ENCODE measurements at regions not wholly inside any gene's neighbourhood (a gene's known extent, or its start where the extent isn't known, plus 50 kb on each side); places are given as distances from the start of the nearest gene placed in this dataset.
"Not testable (repeated sequence)": the region's sequence is repeated elsewhere in the genome, so short reads cannot be mapped to it uniquely, and the experiment has no call there.

- DNase-seq; H3K27ac Mint-ChIP-seq; H3K4me3 Mint-ChIP-seq; POLR2A ChIA-PET; H3K36me3 ChIP-seq (ENCODE audit: control insufficient read depth in 2 of 3, insufficient read depth in 3 of 3, low read length in 3 of 3); ATAC-seq; H3K27ac ChIP-seq (ENCODE audit: low read depth, low read length); H3K27me3 ChIP-seq (ENCODE audit: control insufficient read depth in 2 of 2, insufficient read depth in 2 of 2, low read length in 2 of 2); H3K9me3 ChIP-seq (ENCODE audit: control insufficient read depth in 2 of 3, low read length in 3 of 3); H3K9me3 Mint-ChIP-seq; intact Hi-C loops (cut with micrococcal nuclease); H3K4me3 ChIP-seq (ENCODE audit: low read length); H3K36me3 Mint-ChIP-seq; CTCF ChIA-PET: not testable (repeated sequence)
- H3K4me1 ChIP-seq (ENCODE audit: control insufficient read depth in 2 of 2, insufficient read depth in 2 of 2, low read length in 2 of 2), result peaks cover 11 to 12% of the 10 kb centered on the region in 2 donors
- peaks cover 0 to 52% (median 0%) of the 10 kb centered on the region in 5 donors for H3K27me3 Mint-ChIP-seq
- peaks cover 11 to 15% (median 12%) of the 10 kb centered on the region in 7 donors for H3K4me1 Mint-ChIP-seq
Observed at GRCh38 chr1:10922315-10923060, 90.0 kb upstream of the TARDBP start.

- Mint-ChIP-seq H3K9me3 (peaks cover 0 to 7% (median 0%) of the 10 kb centered on the region in 11 donors), H3K27me3 (peaks cover 0 to 42% (median 0%) of the 10 kb centered on the region in 5 donors)
- CTCF ChIA-PET, result no interaction called here
Observed at GRCh38 chr1:10924030-10924429, 88.4 kb upstream of the TARDBP start.

GRCh38 chr1:10928654-10929053 lies 83.8 kb upstream of the TARDBP start:
- Histone ChIP-seq H3K27me3 (ENCODE audit: control insufficient read depth in 2 of 2, insufficient read depth in 2 of 2, low read length in 2 of 2) (no peaks in the 10 kb centered on the region), H3K4me3 (ENCODE audit: low read length) (no peak overlapping the region), H3K4me1 (ENCODE audit: control insufficient read depth in 2 of 2, insufficient read depth in 2 of 2, low read length in 2 of 2) (no peaks in the 10 kb centered on the region), H3K36me3 (ENCODE audit: control insufficient read depth in 2 of 3, insufficient read depth in 3 of 3, low read length in 3 of 3) (no peaks in the 10 kb centered on the region), H3K27ac (ENCODE audit: low read depth, low read length) (no peak overlapping the region), H3K9me3 (ENCODE audit: control insufficient read depth in 2 of 3, low read length in 3 of 3) (peaks cover 0 to 8% (median 4%) of the 10 kb centered on the region in 3 experiments)
- ATAC-seq, result no peak
- POLR2A ChIA-PET, result interaction anchor here (1.0 kb wide), 1 partner anchor 12 kb away, joined by 3 read pairs; no protein-coding TSS in a partner anchor
- no peak overlapping the region for H3K27ac Mint-ChIP-seq
- H3K4me1 Mint-ChIP-seq, result peaks cover 7 to 21% (median 15%) of the 10 kb centered on the region in 7 donors
- H3K36me3 Mint-ChIP-seq, result peaks cover 0 to 2% (median 0%) of the 10 kb centered on the region in 5 donors
- intact Hi-C loops (cut with micrococcal nuclease), result no loop called here
- peaks cover 0 to 38% (median 0%) of the 10 kb centered on the region in 5 donors for H3K27me3 Mint-ChIP-seq
- no peak overlapping the region for H3K4me3 Mint-ChIP-seq
- CTCF ChIA-PET, result interaction anchor here (0.6 kb wide), 1 partner anchor 404 kb away, joined by 3 read pairs; no protein-coding TSS in a partner anchor
- no peak for DNase-seq
- peaks cover 0 to 11% (median 0%) of the 10 kb centered on the region in 11 donors for H3K9me3 Mint-ChIP-seq

More at GRCh38 chr1:10924030-10924429, 88.4 kb upstream of the TARDBP start:
- POLR2A ChIA-PET, result no interaction called here
- H3K4me1 ChIP-seq (ENCODE audit: control insufficient read depth in 2 of 2, insufficient read depth in 2 of 2, low read length in 2 of 2), result no peaks in the 10 kb centered on the region
- H3K4me3 ChIP-seq (ENCODE audit: low read length), result no peak overlapping the region
- H3K27me3 ChIP-seq (ENCODE audit: control insufficient read depth in 2 of 2, insufficient read depth in 2 of 2, low read length in 2 of 2), result no peaks in the 10 kb centered on the region
- H3K4me1 Mint-ChIP-seq, result peaks cover 0 to 5% (median 0%) of the 10 kb centered on the region in 7 donors
- no peak overlapping the region for H3K27ac ChIP-seq (ENCODE audit: low read depth, low read length)
- no peak overlapping the region for H3K27ac Mint-ChIP-seq
- ATAC-seq, result no peak
- H3K36me3 Mint-ChIP-seq, result no peaks in the 10 kb centered on the region
- peaks cover 0 to 7% (median 4%) of the 10 kb centered on the region in 3 experiments for H3K9me3 ChIP-seq (ENCODE audit: control insufficient read depth in 2 of 3, low read length in 3 of 3)
- intact Hi-C loops (cut with micrococcal nuclease), result no loop called here
- H3K36me3 ChIP-seq (ENCODE audit: control insufficient read depth in 2 of 3, insufficient read depth in 3 of 3, low read length in 3 of 3), result no peaks in the 10 kb centered on the region
- H3K4me3 Mint-ChIP-seq, result no peak overlapping the region
- no peak for DNase-seq

- Mint-ChIP-seq H3K27ac (peak overlapping the region in 6 of 9 donors; percentile 3 to 80 (median 56)), H3K36me3 (peaks cover 0 to 2% (median 0%) of the 10 kb centered on the region in 5 donors), H3K4me1 (peaks cover 7 to 25% (median 15%) of the 10 kb centered on the region in 7 donors), H3K27me3 (peaks cover 0 to 33% (median 0%) of the 10 kb centered on the region in 5 donors), H3K9me3 (peaks cover 0 to 11% (median 0%) of the 10 kb centered on the region in 11 donors), H3K4me3 (peak overlapping the region in 9 of 10 donors; percentile 0 to 59 (median 39))
- peak in 6 of 9 donors; percentile 38 to 67 (median 53) for DNase-seq
- H3K36me3 ChIP-seq (ENCODE audit: control insufficient read depth in 2 of 3, insufficient read depth in 3 of 3, low read length in 3 of 3), result no peaks in the 10 kb centered on the region
- ChIA-PET POLR2A (interaction anchor here (0.7 to 1.8 kb wide), 3 partner anchors 14 to 759 kb away, joined by 3 to 5 read pairs (median 3); partner anchors contain the start of gene DRAXIN), CTCF (interaction anchor here (0.8 kb wide), 1 partner anchor 28 kb away, joined by 3 read pairs; no protein-coding TSS in a partner anchor)
- no peaks in the 10 kb centered on the region for H3K4me1 ChIP-seq (ENCODE audit: control insufficient read depth in 2 of 2, insufficient read depth in 2 of 2, low read length in 2 of 2)
- peaks cover 0 to 8% (median 4%) of the 10 kb centered on the region in 3 experiments for H3K9me3 ChIP-seq (ENCODE audit: control insufficient read depth in 2 of 3, low read length in 3 of 3)
- peak; percentile 74 for ATAC-seq
- intact Hi-C loops (cut with micrococcal nuclease), result no loop called here
- no peak overlapping the region for H3K27ac ChIP-seq (ENCODE audit: low read depth, low read length)
- H3K4me3 ChIP-seq (ENCODE audit: low read length), result no peak overlapping the region
- H3K27me3 ChIP-seq (ENCODE audit: control insufficient read depth in 2 of 2, insufficient read depth in 2 of 2, low read length in 2 of 2), result peaks cover 0 to 3% of the 10 kb centered on the region in 2 donors
Observed at GRCh38 chr1:10932088-10932487, 80.4 kb upstream of the TARDBP start.

GRCh38 chr1:10934150-10934818 lies 78.2 kb upstream of the TARDBP start:
- ATAC-seq (no peak), DNase-seq (no peak)
- Histone ChIP-seq H3K36me3 (ENCODE audit: control insufficient read depth in 2 of 3, insufficient read depth in 3 of 3, low read length in 3 of 3) (no peaks in the 10 kb centered on the region), H3K4me3 (ENCODE audit: low read length) (no peak overlapping the region), H3K4me1 (ENCODE audit: control insufficient read depth in 2 of 2, insufficient read depth in 2 of 2, low read length in 2 of 2) (peaks cover 0 to 2% of the 10 kb centered on the region in 2 donors), H3K27ac (ENCODE audit: low read depth, low read length) (no peak overlapping the region), H3K9me3 (ENCODE audit: control insufficient read depth in 2 of 3, low read length in 3 of 3) (no peaks in the 10 kb centered on the region), H3K27me3 (ENCODE audit: control insufficient read depth in 2 of 2, insufficient read depth in 2 of 2, low read length in 2 of 2) (peaks cover 0 to 3% of the 10 kb centered on the region in 2 donors)
- Mint-ChIP-seq H3K4me3 (no peak overlapping the region), H3K27ac (no peak overlapping the region), H3K4me1 (peaks cover 9 to 39% (median 19%) of the 10 kb centered on the region in 7 donors), H3K36me3 (peaks cover 0 to 2% (median 0%) of the 10 kb centered on the region in 5 donors), H3K9me3 (peaks cover 0 to 5% (median 0%) of the 10 kb centered on the region in 11 donors), H3K27me3 (peaks cover 0 to 49% (median 0%) of the 10 kb centered on the region in 5 donors)
- CTCF ChIA-PET, result no interaction called here
- intact Hi-C loops (cut with micrococcal nuclease), result no loop called here
- POLR2A ChIA-PET, result no interaction called here

- intact Hi-C loops (cut with micrococcal nuclease), result no loop called here
- CTCF ChIA-PET, result no interaction called here
- POLR2A ChIA-PET, result no interaction called here
Observed at GRCh38 chr1:10935246-10935645, 77.2 kb upstream of the TARDBP start.

More at GRCh38 chr1:10935246-10935645, 77.2 kb upstream of the TARDBP start:
- peaks cover 7 to 10% of the 10 kb centered on the region in 2 donors for H3K4me1 ChIP-seq (ENCODE audit: control insufficient read depth in 2 of 2, insufficient read depth in 2 of 2, low read length in 2 of 2)
- ATAC-seq (no peak), DNase-seq (no peak)
- H3K36me3 ChIP-seq (ENCODE audit: control insufficient read depth in 2 of 3, insufficient read depth in 3 of 3, low read length in 3 of 3), result no peaks in the 10 kb centered on the region
- Mint-ChIP-seq H3K9me3 (peaks cover 0 to 5% (median 0%) of the 10 kb centered on the region in 11 donors), H3K4me3 (no peak overlapping the region), H3K4me1 (peaks cover 18 to 48% (median 28%) of the 10 kb centered on the region in 7 donors), H3K36me3 (peaks cover 0 to 2% (median 0%) of the 10 kb centered on the region in 5 donors), H3K27ac (no peak overlapping the region), H3K27me3 (peaks cover 0 to 55% (median 0%) of the 10 kb centered on the region in 5 donors)
- H3K27ac ChIP-seq (ENCODE audit: low read depth, low read length), result no peak overlapping the region
- no peaks in the 10 kb centered on the region for H3K9me3 ChIP-seq (ENCODE audit: control insufficient read depth in 2 of 3, low read length in 3 of 3)
- peaks cover 0 to 3% of the 10 kb centered on the region in 2 donors for H3K27me3 ChIP-seq (ENCODE audit: control insufficient read depth in 2 of 2, insufficient read depth in 2 of 2, low read length in 2 of 2)
- H3K4me3 ChIP-seq (ENCODE audit: low read length), result no peak overlapping the region
